ENCODE measurements at regions not wholly inside any gene's neighbourhood (a gene's known extent, or its start where the extent isn't known, plus 50 kb on each side); places are given as distances from the start of the nearest gene placed in this dataset.

GRCh38 chr6:95487817-95488216 is 89.5 kb upstream of the MANEA start:
- ATAC-seq (no peak), DNase-seq (ENCODE audit: low spot score in 2 of 2) (no peak)
- no peak overlapping the region for H3K27ac Mint-ChIP-seq
- H3K9me3 Mint-ChIP-seq = no peaks in the 10 kb centered on the region
- no peaks in the 10 kb centered on the region for H3K36me3 Mint-ChIP-seq

DNA sequence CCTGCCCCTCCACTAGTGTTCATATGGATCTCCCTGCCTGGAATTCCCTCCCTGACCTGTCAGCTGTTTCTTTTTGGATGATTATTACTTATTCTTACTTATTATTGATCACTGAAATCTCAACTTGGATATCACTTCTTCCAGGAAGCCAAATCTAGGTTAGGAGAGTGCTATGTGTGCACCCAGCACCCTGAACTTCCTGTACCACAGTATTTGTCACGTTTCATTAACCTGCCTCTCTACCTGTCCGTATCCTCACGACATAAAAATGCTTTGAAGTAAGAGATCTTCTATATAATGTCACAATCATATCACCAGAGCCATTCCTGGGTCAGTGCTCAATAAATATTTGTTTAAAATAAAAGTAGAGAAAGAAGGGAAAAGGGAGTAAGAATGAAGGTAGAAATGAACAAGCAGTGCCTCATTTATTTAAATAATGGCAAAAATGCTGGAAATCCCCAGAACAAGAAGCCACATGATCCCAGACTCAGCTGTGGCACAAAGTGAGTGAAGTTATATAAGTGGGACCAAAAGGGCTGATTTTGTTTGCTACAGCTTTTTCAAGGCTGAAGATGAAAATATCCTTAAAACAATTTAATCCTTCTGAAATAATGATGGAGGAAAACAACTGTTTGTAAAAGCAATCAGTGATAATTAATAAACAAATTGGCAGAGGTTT is 88.0 kb upstream of the MANEA start:
- no peak for ATAC-seq
- Mint-ChIP-seq H3K27ac (no peak overlapping the region), H3K9me3 (no peaks in the 10 kb centered on the region), H3K36me3 (no peaks in the 10 kb centered on the region)
- no peak for DNase-seq (ENCODE audit: low spot score in 2 of 2)

DNA sequence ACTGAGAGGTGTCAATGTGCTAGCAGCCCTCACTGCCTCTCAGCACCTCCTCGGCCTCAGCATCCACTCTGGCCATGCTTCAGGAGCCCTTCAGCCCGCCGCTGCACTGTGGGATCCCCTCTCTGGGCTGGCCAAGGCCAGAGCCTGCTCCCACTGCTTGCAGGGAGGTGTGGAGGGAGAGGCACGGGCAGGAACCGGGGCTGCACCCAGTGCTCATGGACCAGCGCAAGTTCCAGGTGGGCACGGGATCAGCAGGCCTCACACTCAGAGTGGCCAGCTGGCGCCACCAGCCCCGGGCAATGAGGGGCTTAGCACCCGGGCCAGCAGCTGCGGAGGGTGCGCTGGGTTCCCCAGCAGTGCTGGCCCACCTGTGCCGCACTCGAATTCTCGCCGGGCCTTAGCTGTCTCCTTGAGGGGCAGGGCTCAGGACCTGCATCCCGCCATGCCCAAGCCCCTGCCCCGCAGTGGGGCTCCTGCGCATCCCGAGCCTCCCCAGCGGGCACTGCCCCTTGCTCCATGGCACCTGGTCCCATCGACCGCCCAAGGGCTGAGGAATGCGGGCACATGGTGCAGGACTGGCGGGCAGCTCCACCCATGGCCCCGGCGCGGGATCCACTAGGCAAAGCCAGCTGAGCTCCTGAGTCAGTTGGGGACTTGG is 80.4 kb upstream of the MANEA start:
- peaks cover 7 to 12% of the 10 kb centered on the region in 2 donors for H3K9me3 Mint-ChIP-seq

DNA sequence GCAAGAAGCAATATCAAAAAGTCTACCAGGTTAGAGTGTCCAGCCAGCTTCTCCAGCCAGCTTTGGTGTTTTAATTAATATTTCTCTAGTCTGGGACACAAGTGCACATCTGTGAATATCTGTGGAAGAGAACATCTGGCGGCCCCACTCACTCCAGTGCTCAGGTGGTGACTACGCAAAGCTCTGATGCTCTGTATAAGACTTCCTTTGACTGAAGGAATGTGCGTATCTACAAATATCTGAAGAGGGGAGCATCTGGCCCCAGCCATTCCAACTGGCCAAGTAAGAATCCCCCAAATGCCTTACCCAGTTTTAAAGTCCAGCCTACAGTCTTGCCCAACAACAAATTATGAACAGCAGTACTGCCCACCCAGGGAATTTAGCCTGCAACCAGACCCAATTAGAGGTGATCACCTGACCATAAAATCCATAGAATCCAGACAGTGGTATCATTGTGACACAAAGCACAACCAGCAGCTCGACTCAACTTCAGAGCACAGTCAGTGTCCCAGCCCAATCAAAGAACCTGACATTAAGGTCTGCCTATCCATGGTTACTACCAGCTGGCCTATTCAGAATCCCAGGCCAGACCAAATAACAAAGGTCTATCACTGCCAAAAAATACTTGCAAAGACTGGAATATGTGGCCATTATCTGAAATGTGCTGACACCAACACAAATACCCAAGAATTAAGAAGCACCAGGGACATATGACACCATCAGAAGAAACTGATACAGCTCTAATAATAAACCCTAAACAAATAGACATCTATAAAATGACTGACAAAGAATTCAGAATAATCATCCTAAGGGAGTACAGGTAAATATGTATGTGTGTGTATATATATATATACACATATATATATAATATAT is 76.1 kb upstream of the MANEA start:
- H3K36me3 Mint-ChIP-seq = peaks cover 0 to 4% of the 10 kb centered on the region in 2 donors
- no peak overlapping the region for H3K27ac Mint-ChIP-seq
- ATAC-seq (peak; percentile 68 to 82), DNase-seq (ENCODE audit: low spot score in 2 of 2) (no peak)
- peaks cover 16 to 20% of the 10 kb centered on the region in 2 donors for H3K9me3 Mint-ChIP-seq

More for the DNA sequence above, 80.4 kb upstream of the MANEA start:
- ATAC-seq = no peak
- Mint-ChIP-seq H3K36me3 (peaks cover 0 to 4% of the 10 kb centered on the region in 2 donors), H3K27ac (no peak overlapping the region)
- no peak for DNase-seq (ENCODE audit: low spot score in 2 of 2)

- no peak overlapping the region for H3K27ac Mint-ChIP-seq
- no peak for ATAC-seq
- no peaks in the 10 kb centered on the region for H3K36me3 Mint-ChIP-seq
- no peak for DNase-seq (ENCODE audit: low spot score in 2 of 2)
- H3K9me3 Mint-ChIP-seq = peaks cover 8 to 12% of the 10 kb centered on the region in 2 donors
These were observed 73.8 kb upstream of the MANEA start for GRCh38 chr6:95503568-95503967.

GRCh38 chr6:95511404-95511803 is 65.9 kb upstream of the MANEA start:
- H3K27ac Mint-ChIP-seq = no peak overlapping the region
- H3K9me3 Mint-ChIP-seq = no peaks in the 10 kb centered on the region
- H3K36me3 Mint-ChIP-seq = no peaks in the 10 kb centered on the region
- DNase-seq (ENCODE audit: low spot score in 2 of 2) (no peak), ATAC-seq (no peak)

GRCh38 chr6:95515975-95516374 is 61.4 kb upstream of the MANEA start:
- H3K36me3 Mint-ChIP-seq = no peaks in the 10 kb centered on the region
- no peaks in the 10 kb centered on the region for H3K9me3 Mint-ChIP-seq
- DNase-seq (ENCODE audit: low spot score in 2 of 2) (no peak), ATAC-seq (no peak)
- H3K27ac Mint-ChIP-seq = no peak overlapping the region

- DNase-seq (ENCODE audit: low spot score in 2 of 2) = no peak
- Mint-ChIP-seq H3K36me3 (no peaks in the 10 kb centered on the region), H3K27ac (no peak overlapping the region), H3K9me3 (no peaks in the 10 kb centered on the region)
- ATAC-seq = no peak
These were observed 60.3 kb upstream of the MANEA start for GRCh38 chr6:95517004-95517403.

- Mint-ChIP-seq H3K9me3 (no peaks in the 10 kb centered on the region), H3K36me3 (no peaks in the 10 kb centered on the region), H3K27ac (no peak overlapping the region)
- DNase-seq (ENCODE audit: low spot score in 2 of 2) (no peak), ATAC-seq (no peak)
These were observed 59.8 kb upstream of the MANEA start for GRCh38 chr6:95517568-95517967.

DNA sequence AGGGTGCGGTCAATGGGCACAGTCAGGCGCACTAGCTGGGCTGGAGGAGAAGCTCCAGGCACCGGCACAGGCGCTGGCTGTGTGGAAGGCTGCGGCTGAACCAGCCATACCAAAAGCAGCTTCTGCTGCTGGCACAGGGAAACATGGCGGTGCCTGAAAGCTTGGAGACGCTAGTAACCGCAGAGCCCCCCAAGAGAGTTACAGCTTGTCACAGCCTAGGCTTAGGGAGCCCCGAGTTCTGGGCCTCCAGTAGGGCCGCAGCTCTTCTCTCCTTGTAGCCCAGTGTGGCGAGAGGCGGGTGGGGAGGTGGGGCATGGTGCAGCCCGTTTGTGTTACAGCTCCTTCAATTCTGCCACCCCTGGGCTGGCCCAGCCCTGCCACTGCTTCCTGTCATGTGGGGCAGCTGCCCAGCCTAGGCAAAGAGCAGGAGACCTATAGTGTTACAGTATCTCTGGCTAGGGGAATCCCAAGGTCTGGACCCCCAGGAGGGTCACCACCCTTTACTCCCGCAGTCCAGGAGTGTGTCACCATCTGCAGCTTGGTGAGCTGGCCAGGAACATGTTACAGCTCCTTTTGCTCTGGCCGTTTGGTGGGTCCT is 58.6 kb upstream of the MANEA start:
- ATAC-seq (no peak), DNase-seq (ENCODE audit: low spot score in 2 of 2) (no peak)
- Mint-ChIP-seq H3K36me3 (no peaks in the 10 kb centered on the region), H3K27ac (no peak overlapping the region), H3K9me3 (no peaks in the 10 kb centered on the region)

GRCh38 chr6:95519228-95520037 is 57.9 kb upstream of the MANEA start:
- H3K9me3 Mint-ChIP-seq = no peaks in the 10 kb centered on the region
- DNase-seq (ENCODE audit: low spot score in 2 of 2) = no peak
- H3K36me3 Mint-ChIP-seq = no peaks in the 10 kb centered on the region
- no peak overlapping the region for H3K27ac Mint-ChIP-seq
- no peak for ATAC-seq

DNA sequence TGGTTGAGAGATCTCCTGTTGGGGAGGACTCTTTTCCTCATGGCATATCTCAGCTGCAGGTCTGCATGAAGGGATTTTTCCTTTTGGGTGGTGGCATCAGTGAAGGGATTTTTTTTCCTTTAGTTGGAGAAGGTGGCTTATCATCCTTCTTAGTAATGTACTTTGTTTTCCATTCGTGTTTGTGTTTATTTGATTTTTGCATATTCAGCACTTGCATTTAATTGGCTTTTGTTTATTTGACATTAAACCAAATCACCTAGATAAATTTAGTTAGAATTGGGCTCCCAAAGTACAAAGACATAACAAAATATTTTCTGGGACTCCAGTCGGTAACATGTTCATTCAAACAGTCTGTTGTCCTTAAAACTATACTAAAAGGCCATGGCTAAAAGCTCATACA is 56.2 kb upstream of the MANEA start:
- no peak overlapping the region for H3K27ac Mint-ChIP-seq
- no peak for DNase-seq (ENCODE audit: low spot score in 2 of 2)
- no peaks in the 10 kb centered on the region for H3K9me3 Mint-ChIP-seq
- no peaks in the 10 kb centered on the region for H3K36me3 Mint-ChIP-seq
- ATAC-seq = no peak
